HG03196 (cell line): ENCODE measurements at regions not wholly inside any gene's neighbourhood (a gene's known extent, or its start where the extent isn't known, plus 50 kb on each side); places are given as distances from the start of the nearest gene placed in this dataset.
"Not testable (repeated sequence)": the region's sequence is repeated elsewhere in the genome, so short reads cannot be mapped to it uniquely, and the experiment has no call there.

ENCODE experiments used
- ATAC-seq: cut with Tn5 transposase; IDR thresholded peaks from one replicate; pipeline ENCODE4 v1.9.1; 2021; ENCODE audit not compliant: unreplicated experiment

DNA sequence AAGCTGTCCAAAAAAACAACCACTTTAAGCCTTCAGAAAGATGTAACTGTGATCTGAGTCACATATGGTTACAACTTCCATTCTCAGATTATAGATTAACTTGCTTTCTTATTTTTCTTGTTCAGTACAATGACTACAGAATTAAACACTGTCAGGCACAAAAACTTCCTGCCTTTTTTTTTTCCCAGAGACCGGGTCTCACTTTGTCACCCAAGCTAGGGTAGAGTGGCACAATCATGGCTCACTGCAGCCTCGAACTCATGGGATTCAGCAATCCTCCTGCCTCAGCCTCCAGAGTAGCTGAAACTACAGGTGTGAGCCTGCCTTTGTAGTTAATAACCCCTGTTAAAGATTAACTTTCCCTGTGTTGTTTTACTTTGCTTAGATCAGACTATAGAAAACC lies 163.2 kb downstream of the AVL9 start:
- peak; percentile 59 for ATAC-seq

- ATAC-seq, result peak; percentile 23
Measured at GRCh38 chr7:32658034-32658433, 162.7 kb downstream of the AVL9 start.

DNA sequence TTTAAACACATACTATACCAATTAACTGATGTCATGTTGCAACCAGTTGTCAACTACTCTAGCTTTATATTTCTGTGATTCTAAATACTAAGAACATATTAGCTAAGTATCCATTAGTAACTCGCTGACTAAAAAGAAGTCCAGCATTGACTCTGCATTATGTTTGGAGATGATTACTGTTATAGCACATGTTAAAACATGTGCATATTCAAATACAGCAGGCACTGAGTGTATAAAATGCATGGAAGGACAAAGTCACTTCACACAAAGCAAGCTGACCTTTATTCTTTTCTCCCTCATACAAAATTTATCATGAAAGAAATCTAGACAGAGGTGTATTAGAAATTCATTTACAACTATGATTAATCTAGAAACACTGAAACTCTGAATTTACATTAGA lies 159.3 kb downstream of the AVL9 start:
- ATAC-seq, result not testable (repeated sequence)

GRCh38 chr7:32650356-32650755 lies 155.1 kb downstream of the AVL9 start:
- ATAC-seq, result not testable (repeated sequence)

DNA sequence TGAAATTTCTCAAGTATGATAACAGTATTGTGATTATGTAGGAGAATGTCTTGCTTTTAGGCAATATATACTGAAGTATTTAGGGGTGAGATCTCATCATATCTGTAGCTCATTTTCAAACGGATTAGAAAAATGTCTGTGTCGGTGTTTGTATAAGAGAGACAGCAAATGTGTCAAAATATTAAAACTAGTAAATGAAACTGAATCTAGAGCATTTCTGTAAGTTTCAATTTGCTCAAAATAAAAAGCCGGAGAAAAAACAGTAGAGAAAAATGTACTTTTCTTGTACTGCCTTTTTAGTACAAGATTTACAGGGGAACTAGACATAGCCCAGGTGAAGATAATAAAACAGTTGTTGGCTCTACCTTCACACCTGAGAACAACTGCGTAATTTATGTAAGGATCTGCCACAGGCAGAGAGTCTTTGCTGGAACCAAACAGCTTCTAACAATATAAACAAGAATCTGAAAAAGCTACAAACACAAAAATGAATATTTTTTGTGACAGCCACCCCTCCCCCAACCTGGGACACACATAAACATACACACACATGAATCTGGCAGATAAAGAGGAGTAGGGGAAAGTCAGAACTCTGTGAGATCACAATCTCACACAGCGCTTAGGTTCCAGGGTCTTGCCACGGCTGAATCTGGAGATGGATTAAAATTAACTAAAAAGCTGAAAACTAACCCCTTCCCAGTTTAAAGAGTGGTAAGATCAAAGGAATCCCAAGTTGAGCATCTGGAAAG lies 153.3 kb downstream of the AVL9 start:
- no peak for ATAC-seq

DNA sequence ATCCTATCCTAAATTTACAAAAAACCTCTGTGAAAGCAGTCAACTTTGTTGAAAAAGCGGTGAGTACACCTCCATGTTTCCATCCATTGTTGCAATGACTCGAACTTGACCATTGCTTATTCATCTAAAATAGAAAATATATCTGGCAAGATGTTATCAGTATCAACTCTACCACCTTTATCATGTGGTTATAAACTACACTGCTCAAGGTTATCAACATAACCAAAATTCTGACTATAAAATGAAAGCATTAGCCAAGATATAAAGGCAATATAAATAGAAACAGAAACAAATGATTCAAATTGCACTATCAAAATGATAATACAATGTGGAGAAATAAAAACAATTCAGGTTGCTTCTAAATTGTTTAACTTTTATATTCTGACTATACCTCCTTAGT lies 150.0 kb downstream of the AVL9 start:
- not testable (repeated sequence) for ATAC-seq

- no peak for ATAC-seq
Measured at GRCh38 chr7:32643194-32643593, 147.9 kb downstream of the AVL9 start.

DNA sequence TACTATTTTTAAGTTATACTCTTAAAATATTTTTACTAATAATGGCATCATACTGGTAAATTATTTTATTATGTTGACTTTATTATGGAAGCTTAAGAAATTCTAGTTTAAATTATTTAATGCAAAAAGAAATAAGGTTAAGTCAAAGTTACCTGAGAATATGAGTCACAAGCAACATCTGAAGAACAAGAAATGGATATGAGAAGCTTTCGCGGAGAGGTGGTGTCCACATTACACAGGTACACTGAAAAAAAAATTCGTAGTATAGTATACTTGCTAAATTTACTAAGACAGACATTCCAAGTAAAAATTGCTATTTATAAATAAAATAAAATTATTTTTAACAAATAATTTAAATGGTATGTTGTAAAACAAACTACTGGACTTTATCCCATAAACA lies 143.8 kb downstream of the AVL9 start:
- peak; percentile 10 for ATAC-seq

DNA sequence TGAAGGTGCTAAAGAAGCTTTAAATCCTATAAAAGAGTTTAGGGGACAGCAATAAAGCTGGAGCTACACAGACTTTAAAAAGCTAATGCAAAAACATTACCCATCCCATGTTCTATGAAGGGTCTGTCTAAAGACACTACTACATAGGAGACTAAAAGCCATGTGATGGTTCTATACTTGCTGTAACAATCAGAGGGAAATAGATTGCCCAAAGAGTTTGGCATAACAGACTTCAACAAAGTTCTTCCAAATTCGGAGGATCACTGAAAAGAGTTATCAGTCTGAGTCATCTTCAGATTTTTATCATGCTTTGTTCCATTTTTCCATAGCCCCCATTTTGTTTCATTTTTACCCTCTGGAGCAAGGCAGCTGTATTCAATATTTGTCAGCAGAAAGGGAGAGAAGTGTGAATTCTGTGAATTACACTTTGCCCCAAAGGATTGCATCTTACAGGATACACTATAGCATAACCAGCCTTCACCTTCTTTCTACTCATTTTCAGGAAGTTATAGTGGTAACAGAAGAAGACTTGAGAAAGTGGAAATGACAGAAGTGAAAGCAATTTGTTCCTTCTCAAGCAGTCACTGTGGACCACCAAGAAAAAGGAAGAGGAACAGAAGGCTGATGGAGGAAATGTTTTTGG lies 143.3 kb downstream of the AVL9 start:
- ATAC-seq, result peak; percentile 72
